ENCODE measurements at regions not wholly inside any gene's neighbourhood (a gene's known extent, or its start where the extent isn't known, plus 50 kb on each side); places are given as distances from the start of the nearest gene placed in this dataset.

- no peak for TF ChIP-seq POLR2A (IDR thresholded peaks at IDR 0.05)
- TF ChIP-seq CTCF (IDR thresholded peaks at IDR 0.05 in 8 of 11, conservative IDR thresholded peaks at IDR 0.05 in 3 of 11), result no peak
Measured at GRCh38 chr20:18979132-18979531, 165.5 kb downstream of the SCP2D1 start.
